D721Med (cell line): ENCODE measurements at regions not wholly inside any gene's neighbourhood (a gene's known extent, or its start where the extent isn't known, plus 50 kb on each side); places are given as distances from the start of the nearest gene placed in this dataset.
"Not testable (repeated sequence)": the region's sequence is repeated elsewhere in the genome, so short reads cannot be mapped to it uniquely, and the experiment has no call there.

Source experiments
- DNase-seq: peaks from one replicate; pipeline ENCODE4 v3.0.0; 2011; ENCODE audit warnings: low spot score; ENCODE audit not compliant: insufficient read length
- FAIRE-seq: peaks from 2 replicates; lab custom pipeline; 2011; peaks lifted over from hg19 to GRCh38; lab: Jason Lieb, UNC
- TF ChIP-seq, protein P1 (sequence below): IDR thresholded peaks from 2 replicates; pipeline ENCODE4 v1.5.1; 2012; ENCODE audit warnings: mild to moderate bottlenecking, control low read depth; ENCODE audit not compliant: insufficient read depth; ENCODE audit errors: missing control alignments

DNA sequence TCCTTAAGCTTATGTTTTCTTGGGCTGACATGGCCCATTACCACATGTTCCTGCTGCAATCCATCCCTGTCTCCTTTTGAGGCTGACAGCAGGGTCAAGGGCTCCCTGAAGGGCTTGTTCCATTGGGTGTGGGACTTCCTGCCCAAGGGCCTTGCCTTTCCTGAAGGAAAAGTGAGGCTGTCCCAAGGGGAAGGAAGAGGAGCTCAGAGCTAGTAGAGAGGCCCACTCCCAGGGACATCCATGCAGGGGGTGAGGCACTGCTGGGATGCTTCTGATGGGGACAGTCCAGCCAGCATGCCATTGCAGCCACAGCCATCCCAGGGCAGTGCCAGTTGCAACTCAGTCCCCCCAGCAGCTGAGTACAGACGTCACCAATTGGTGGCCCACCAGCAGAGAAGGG, 138.4 kb upstream of the FOXA2 start:
- TF ChIP-seq, protein P1, sequence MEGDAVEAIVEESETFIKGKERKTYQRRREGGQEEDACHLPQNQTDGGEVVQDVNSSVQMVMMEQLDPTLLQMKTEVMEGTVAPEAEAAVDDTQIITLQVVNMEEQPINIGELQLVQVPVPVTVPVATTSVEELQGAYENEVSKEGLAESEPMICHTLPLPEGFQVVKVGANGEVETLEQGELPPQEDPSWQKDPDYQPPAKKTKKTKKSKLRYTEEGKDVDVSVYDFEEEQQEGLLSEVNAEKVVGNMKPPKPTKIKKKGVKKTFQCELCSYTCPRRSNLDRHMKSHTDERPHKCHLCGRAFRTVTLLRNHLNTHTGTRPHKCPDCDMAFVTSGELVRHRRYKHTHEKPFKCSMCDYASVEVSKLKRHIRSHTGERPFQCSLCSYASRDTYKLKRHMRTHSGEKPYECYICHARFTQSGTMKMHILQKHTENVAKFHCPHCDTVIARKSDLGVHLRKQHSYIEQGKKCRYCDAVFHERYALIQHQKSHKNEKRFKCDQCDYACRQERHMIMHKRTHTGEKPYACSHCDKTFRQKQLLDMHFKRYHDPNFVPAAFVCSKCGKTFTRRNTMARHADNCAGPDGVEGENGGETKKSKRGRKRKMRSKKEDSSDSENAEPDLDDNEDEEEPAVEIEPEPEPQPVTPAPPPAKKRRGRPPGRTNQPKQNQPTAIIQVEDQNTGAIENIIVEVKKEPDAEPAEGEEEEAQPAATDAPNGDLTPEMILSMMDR: no peak
- DNase-seq: no peak
- FAIRE-seq: no peak

DNA sequence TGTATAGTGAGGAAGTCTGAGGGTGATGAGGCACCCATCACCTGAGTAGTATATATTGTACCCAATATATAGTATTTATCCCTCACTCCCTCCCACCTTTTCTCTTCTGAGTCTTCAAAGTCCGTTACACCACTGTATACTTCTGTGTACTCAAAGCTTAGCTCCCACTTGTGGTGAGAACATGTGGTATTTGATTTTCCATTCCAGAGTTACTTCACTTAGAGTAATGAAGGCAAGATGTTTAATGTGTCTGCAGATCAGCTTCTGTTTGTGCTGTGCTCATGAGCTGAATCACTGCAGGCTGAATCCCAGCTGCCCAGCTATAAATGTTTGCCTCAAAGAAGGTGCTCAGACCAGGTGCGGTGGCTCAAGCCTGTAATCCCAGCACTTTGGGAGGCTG, 139.3 kb upstream of the FOXA2 start:
- FAIRE-seq (no peak), DNase-seq (no peak)
- TF ChIP-seq, protein P1: no peak

DNA sequence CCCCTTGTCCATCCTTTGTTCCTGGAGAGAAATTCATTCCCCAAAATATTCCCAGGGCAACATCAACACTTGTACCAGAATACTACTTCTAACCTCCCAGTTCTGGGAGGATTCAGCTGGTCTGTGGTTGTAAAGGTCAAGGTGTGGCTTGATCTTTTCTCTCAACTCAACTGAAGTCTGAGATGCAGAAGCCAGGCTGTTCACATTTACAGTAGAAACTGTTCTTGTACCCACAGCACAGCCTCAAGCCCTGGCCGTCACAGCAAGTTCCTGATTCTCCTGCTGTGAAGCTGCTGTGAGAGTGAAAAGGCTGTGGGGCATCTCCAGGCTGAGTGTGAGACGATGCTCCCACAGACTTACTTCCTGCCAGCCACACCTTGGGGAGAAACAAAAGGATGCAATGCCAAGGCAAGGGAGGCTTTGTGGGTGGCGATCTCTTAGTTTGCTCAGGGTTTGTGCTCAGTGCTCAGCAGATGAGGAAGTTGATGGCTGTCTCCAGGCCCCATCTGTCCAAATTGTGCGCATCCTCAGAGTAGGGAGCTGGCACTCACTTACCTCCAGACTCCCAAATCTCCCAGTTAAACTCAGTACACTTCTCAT, 143.9 kb upstream of the FOXA2 start:
- TF ChIP-seq, protein P1: no peak
- DNase-seq (no peak), FAIRE-seq (no peak)

DNA sequence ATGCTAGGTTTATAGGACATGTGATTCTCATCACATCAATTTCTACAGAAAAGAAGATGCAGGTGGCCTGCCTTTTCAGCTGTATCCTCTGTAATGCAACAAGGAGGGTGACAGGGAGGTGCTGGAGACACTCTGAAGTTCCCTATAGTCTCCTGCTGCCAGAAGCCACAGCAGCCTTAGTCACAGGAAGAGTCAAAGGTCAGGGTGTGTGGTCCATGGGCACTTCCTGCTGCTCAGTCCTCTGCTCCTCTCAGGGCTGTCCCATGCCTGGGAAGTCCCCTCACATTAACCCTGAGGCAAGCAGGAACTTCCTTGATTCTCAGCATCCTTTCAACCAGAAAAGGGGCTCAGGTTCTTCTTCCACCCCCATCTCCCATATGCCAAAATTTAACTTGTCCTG, 144.8 kb upstream of the FOXA2 start:
- DNase-seq (no peak), FAIRE-seq (no peak)
- TF ChIP-seq, protein P1: no peak

DNA sequence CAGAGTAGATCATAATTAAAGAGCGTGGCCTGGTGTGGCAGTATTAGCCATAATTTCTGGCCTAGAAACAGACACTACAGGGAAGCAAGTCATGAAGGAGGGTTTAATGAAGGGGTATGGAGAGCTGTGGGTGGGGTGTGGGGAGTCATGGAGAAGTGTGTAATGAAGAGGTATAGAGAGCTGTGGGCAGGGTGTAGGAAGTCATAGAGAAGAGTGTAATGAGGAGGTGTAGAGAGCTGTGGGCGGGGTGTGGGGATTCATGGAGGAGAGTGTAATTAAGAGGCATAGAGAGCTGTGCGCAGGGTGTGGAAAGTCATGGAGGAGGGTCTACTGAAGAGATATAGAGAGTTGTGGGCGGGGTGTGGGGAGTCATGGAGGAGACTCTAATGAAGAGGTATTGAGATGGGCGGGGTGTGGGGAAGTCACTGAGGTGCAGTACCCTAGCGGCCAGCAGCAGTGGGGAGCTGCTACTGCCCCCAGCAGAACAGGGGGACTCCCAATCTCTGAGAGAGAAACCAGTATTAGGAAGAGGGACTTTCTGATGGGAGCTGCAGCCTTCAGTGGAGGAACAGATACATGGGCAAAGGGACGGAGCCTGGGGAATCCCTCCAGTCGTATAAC, 145.4 kb upstream of the FOXA2 start:
- no peak for FAIRE-seq
- no peak for DNase-seq
- TF ChIP-seq, protein P1: no peak

DNA sequence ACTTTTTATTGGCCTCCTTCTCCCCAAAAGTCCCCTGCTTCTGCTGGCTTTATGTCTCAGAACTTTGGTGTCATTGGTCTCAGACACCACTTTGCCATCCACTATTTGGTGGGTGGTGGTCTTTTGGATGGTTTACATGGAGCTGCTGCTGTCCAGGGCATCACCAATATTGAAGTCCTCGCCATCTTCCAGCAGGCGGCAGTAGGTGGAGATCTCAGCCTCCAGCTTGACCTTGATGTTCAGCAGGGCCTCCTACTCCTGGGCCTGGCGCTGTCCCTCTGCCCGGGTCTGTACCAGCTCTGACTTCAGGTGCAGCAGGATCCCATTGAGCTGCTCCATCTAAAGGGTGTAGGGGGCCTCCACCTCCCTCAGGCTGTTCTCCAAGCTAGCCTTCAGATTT, 148.4 kb upstream of the FOXA2 start:
- DNase-seq: no peak
- TF ChIP-seq, protein P1: no peak
- FAIRE-seq: no peak

DNA sequence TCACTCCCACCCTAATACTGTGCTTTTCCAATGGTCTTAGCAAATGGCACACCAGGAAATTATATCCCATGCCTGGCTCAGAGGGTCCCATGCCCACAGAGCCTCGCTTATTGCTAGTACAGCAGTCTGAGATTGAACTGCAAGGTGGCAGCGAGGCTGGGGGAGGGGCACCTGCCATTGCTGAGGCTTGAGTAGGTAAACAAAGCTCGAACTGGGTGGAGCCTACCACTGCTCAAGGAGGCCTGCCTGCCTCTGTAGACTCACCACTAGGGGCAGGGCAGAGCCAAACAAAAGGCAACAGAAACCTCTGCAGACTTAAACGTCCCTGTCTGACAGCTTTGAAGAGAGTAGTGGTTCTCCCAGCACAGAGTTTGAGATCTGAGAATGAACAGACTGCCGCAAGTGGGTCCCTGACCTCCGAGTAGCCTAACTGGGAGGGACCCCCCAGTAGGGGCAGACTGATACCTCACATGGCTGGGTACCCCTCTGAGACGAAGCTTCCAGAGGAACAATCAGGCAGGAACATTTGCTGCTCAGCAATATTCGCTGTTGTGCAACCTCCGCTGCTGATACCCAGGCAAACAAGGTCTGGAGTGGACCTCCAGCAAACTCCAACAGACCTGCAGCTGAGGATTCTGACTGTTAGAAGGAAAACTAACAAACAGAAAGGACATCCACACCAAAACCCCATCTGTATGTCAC, 150.7 kb upstream of the FOXA2 start:
- FAIRE-seq, DNase-seq: not testable (repeated sequence)
